Retinal pigment epithelial cell (primary cell): ENCODE measurements at regions not wholly inside any gene's neighbourhood (a gene's known extent, or its start where the extent isn't known, plus 50 kb on each side); places are given as distances from the start of the nearest gene placed in this dataset.

ENCODE experiments used
- DNase-seq: peaks from one replicate; pipeline ENCODE4 v3.0.0-alpha.2; 2010; ENCODE audit warnings: low read depth
- H3K4me3 ChIP-seq: 2 replicates; pipeline ENCODE4 v1.5.1; 2011; ENCODE audit warnings: mild to moderate bottlenecking, low read length, control low read depth, moderate library complexity
- TF ChIP-seq, protein P1 (sequence below): conservative IDR thresholded peaks from 2 replicates; pipeline ENCODE4 v1.5.1; 2011; ENCODE audit warnings: low read depth, low read length, control low read depth, inconsistent platforms

DNA sequence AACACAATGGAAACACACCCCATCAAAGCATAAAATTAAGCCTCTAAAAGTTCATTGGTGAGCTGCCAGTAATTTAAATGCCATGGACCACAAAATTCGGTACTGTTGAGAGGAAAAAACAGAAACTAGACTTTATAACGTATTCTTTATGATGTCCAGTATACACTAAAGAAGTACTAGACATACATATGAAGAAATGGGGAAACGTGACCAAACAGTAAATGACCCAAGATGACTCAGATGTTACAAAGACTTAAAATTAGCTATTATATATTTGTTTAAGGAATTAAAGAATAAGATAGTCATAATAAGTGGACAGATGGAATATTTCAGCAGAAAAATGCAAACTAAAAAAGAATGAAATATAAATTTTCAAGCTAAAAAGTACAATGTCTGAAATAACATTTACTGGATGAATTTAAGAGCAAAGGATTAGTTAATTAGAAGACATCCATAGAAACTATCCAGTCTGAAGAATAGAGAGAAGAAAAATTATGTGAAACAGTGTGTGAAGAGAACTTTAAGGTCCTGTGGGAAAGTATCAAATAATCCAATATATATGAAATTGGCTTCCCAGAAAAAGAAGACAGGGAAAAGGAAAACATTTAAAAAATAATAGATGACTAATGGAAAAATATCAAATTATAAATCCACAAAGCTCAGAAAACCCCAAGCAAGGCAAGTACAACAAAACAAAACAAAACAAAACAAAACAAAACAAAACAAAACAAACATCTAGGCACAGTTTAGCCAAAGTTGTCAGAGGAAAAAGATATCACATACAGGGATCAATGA is 69.4 kb downstream of the SAMD9 start:
- no peak for DNase-seq

DNA sequence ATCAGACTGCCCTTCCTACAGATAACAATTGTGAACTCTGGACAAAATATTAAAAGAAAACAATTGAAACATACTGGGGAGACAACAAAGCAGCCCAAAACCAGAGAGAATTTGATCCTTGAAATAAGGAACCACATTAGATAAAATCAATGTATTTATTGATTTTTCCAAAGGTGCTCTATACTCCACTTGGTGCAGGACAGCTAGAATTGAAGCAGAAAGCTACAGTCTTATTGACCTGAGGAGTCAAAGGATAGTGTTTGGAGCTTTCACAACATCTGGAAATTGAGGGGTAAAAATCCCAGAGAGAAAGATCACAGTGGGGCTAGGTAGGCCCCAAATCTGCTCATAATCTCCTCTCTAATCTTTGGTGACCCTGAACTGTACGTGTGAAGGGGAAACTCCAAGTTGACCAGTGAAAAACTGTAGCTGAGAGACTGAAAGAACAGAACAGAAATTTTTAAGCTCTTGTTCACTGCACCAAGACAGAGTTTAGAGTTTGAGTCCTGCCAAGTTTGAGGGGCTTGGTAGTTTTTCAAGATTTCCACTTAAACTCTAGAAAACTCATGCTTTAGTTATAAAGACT is 70.2 kb downstream of the SAMD9 start:
- no peak for DNase-seq
- TF ChIP-seq, protein P1, sequence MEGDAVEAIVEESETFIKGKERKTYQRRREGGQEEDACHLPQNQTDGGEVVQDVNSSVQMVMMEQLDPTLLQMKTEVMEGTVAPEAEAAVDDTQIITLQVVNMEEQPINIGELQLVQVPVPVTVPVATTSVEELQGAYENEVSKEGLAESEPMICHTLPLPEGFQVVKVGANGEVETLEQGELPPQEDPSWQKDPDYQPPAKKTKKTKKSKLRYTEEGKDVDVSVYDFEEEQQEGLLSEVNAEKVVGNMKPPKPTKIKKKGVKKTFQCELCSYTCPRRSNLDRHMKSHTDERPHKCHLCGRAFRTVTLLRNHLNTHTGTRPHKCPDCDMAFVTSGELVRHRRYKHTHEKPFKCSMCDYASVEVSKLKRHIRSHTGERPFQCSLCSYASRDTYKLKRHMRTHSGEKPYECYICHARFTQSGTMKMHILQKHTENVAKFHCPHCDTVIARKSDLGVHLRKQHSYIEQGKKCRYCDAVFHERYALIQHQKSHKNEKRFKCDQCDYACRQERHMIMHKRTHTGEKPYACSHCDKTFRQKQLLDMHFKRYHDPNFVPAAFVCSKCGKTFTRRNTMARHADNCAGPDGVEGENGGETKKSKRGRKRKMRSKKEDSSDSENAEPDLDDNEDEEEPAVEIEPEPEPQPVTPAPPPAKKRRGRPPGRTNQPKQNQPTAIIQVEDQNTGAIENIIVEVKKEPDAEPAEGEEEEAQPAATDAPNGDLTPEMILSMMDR: no peak
- H3K4me3 ChIP-seq: no peak overlapping the region

More for the DNA sequence above, 69.4 kb downstream of the SAMD9 start:
- TF ChIP-seq, protein P1: no peak
- no peak overlapping the region for H3K4me3 ChIP-seq

DNA sequence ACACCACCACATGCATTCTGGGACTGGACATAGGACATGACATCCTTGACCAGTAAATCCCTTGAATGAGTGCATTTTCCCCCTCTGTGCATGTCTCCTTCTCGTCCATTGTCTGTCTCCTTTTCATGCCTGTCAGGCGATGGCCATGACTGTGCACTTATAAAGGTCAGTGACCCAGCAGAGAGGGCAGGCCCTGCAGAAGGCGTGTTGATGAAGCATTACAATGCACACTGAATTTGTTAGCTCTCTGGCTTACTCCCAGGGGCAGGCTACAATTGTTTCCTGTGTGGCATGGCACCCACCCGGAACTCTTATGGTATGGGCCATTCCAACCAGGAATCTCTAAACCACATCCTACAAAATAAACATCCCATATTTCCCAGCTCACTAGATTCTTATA is 71.1 kb downstream of the SAMD9 start:
- DNase-seq: no peak
- no peak overlapping the region for H3K4me3 ChIP-seq
- TF ChIP-seq, protein P1: no peak

DNA sequence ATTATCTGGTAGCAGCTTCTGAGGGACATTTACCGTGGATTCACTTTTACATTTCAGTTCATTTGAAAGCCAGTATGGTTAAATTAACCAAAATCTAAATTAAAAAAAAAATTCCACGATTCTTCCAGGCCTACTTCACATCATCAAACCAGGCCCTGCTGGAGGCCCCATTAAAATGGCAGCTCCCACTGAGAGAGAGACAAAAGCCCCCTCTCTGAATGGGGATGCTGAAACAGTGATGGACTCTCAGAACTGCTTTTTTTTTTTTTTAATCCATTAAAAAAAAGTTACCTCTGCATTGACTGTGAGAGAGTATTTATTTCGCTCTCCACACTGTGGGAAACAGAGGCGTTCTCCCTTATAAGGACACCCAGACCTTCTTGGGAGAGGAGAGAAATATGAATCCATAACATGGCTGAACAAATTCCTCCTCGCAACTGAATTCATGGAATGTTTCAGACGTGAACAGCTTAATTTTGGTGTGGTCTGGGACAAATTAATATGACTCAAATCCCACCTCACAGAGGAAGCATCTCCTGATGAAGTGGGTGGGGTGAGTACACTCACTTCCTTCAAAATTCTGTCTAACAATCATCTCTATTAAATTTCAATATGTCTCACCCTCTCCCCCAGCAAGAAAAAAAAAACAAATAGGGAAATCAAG is 73.5 kb downstream of the SAMD9 start:
- no peak overlapping the region for H3K4me3 ChIP-seq
- TF ChIP-seq, protein P1: no peak
- DNase-seq: peak; percentile 24

DNA sequence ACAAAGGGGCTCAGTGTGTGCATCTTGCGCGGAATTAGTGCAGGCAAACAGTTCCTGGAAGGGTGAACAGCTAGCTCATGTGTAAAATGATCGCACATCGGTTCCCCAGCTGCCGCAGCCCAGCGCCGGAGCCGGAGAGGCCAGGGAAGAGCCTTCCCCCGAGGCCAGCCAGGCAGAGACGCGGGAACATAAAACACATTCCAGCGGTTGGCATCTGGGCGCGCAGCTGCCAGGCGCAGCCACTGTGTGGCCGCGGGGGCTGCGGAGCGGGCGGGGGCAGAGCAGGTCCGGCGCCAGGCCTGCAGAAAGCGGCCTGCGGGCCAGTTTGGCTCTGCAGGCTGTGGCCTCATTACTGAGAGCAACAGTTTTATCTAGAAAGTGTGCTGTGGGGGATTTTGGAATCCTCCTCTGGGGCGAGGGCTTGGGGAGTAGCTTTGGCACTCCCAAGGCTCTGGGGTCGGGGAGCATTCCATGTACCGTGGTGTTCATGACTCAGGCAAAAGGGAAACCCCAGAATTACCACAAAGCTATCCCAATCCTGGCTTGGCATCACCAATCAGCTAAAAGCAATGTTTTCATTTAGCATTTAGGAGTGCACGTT is 74.3 kb downstream of the SAMD9 start:
- peak overlapping the region; percentile 27 for H3K4me3 ChIP-seq
- TF ChIP-seq, protein P1: no peak
- DNase-seq: peak; percentile 19

DNA sequence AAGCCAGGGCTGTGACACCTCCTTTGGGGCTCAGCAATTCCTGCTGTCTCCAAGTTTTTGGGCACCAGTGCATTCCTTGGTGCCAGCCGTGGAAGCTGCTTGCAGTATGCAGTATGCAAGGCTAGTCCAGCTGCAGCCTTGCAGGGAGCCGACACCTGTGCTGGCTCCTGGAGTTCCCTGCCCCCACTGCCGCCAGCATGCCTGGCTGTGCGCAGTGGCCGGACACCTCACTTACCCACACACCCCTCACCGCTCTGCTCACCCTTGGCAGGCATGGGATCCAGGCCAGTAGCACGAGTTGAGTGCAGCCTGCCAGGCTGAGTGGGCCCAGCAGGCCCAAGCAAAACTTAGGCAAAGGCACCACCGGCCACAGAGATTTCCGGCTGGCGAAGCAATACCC is 77.4 kb downstream of the SAMD9 start:
- DNase-seq: no peak
- TF ChIP-seq, protein P1: no peak
- no peak overlapping the region for H3K4me3 ChIP-seq
